NOMO-1 (cell line): ENCODE measurements at regions not wholly inside any gene's neighbourhood (a gene's known extent, or its start where the extent isn't known, plus 50 kb on each side); places are given as distances from the start of the nearest gene placed in this dataset.

ENCODE experiments used
- DNase-seq, 2 experiments: peaks; one replicate each; lab custom pipeline; 2025; ENCODE audit not compliant: unreplicated experiment in 2 of 2; lab: John Stamatoyannopoulos, UW

DNA sequence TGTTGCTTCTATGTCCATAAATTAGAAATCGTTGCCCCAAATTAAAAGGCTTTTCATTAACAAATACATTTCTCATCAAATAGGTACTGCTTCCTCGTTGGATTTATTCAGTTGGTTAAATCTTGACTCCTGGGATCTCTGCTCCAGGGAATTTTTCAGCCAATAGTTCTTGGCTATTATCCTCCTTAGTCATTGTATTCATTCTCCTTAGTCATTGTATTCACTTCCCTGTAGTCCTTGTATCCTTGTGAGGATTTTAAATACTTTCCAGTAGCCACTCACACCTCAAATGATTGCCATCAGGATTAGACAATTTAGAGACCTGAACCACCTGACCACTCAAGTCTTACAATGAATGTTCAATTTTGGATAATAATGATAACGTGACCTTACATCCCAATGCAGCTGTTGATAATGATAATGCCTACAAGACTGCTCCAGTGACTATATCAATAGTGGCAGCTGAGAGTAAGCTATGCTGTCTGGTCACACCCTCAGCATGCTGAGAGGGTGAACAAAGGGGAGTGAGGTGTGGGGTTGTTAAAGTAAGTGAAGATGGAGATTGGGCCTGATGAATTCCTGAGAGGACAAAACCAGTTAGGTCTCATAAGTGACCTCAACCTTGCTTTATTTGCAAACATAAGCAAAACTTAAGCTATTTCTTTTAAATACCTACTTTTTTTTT lies 193.7 kb upstream of the RTL1 start:
- no peak for DNase-seq

- no peak for DNase-seq
These were observed 194.7 kb upstream of the RTL1 start for GRCh38 chr14:101098177-101098576.

GRCh38 chr14:101098641-101099040 lies 195.1 kb upstream of the RTL1 start:
- no peak for DNase-seq

DNA sequence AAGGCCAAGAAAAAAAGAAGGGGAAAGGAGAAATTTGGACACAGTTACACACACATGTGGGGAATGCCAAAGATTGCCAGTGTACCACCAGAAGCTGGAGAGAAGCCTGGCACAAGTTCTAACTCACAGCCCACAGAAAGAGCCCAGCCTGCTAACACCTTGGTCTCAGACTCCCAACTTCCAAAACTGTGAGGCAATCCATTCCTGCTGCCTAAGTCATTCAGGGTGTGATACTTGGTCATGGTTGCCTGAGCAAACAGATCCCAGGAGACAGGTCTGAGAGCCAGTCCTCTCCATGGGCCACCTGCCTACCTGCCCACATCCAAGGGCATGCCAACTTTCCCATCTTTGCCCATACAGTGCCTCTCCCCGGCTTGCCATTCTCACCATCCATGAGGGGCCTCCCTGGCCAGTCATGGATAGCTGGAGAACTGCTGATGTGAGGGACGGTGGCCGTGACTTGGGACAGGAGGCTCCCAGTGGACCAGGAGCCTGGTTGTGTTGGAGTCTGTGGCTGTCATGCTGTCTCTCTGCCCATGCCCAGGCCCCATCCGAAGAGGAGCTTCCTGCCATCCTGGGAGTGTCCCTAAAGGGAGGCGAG lies 198.0 kb upstream of the RTL1 start:
- no peak for DNase-seq

- no peak for DNase-seq
These were observed 199.4 kb upstream of the RTL1 start for GRCh38 chr14:101102875-101103274.

- DNase-seq = no peak
These were observed 199.9 kb upstream of the RTL1 start for GRCh38 chr14:101103321-101103901.

DNA sequence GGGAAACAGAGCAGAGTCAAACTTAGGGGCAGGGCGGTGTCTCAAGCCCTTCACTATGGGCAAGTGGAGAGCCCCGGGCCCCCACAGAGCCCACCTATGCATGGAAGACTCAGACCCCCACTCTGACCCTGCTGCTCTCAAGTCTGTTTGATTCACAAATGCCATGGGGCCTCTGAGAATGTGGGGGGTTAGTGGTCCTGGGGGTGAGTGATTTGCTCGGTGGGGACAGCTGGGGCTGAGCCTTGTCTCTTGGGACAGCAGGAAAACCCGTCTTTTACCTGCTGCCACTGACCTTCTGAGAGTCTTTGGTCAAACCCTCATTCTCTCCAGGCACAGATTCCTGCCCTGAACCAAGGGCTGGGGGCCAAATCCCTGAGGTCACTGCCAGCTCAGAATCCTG lies 201.0 kb upstream of the RTL1 start:
- DNase-seq = no peak

GRCh38 chr14:101105045-101105444 lies 201.5 kb upstream of the RTL1 start:
- DNase-seq = no peak

- DNase-seq = no peak
These were observed 205.2 kb upstream of the RTL1 start for GRCh38 chr14:101108579-101109346.

- DNase-seq = no peak
These were observed 205.8 kb upstream of the RTL1 start for GRCh38 chr14:101109347-101109638.

DNA sequence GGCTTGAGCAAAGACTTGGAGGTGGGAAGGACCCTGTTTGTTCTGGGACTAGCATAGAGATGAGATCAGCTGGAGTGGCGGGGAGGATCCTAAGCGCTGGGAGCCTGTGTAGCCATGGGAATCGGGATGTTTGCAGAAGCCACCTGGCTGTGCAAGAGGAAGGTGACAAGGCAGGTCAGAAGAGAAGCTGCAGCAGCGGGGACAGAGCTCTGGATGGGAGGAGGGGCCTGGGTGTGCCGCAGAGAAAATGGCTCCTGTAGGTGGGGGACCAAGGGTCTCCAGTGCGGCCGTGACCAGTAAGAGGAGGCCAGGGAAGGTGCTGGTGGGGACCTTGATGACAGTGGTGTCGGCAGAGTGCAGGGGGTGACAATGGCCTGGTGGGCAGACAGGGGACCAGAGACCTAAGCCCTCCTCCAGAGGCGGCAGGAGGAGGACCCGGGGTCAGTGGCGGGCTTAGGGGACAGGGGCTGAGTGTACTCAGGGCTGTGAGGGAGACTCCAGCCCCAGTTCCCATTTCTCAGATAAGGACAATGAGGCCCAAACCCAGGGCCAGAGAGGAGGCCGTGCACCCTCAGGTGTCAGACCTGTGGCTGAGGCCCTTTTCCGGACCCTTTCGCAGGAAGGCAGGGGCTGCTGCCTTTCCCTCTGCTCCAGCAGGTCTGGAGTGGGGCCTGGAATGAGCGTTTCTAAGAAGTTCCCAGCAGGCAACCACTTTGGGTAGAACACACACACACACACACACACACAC lies 206.6 kb upstream of the RTL1 start:
- DNase-seq = no peak

DNA sequence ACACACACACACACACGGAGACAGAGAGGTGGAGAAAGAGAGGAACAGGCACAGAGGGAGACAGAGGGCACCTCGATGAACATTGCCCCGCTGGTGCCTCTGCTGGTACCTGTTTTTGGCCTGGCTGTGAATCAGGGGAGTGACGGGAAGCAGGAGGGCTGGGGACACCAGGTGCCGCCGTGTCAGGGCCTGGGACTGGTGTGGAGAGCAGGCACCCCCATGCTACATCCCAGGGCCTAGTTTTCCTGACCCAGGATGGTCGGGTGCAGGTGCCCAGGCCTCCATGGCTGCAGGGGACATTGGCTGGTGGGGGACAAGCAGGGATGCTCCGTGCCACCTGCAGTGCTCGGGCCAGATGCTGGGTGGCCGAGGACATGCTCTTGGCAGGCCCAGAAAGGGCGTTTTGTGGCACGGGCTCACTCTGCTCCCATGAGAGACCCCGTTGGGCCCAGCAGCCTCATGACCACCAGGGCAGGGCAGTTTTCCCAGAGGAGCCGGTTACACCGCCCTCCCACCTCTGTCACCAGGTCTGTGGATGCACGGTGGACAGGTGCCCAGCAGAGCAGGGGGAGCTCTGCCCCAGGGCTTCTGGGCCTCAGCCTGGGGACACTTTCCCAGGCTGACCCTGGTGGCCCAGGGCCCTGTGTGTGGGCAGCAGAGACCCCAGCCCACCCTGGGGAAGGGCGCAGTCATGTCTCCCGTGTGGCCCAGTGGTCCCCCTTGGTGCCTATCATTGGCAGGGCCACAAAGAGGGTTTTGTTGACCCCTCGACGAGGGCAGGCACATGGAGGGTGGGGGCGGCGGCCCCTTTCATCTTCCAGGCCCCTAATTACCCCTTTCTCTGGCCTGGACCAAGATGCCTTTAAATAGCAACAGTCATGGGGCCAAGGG lies 207.5 kb upstream of the RTL1 start:
- no peak for DNase-seq

- no peak for DNase-seq
These were observed 208.2 kb upstream of the RTL1 start for GRCh38 chr14:101111620-101112290.

DNA sequence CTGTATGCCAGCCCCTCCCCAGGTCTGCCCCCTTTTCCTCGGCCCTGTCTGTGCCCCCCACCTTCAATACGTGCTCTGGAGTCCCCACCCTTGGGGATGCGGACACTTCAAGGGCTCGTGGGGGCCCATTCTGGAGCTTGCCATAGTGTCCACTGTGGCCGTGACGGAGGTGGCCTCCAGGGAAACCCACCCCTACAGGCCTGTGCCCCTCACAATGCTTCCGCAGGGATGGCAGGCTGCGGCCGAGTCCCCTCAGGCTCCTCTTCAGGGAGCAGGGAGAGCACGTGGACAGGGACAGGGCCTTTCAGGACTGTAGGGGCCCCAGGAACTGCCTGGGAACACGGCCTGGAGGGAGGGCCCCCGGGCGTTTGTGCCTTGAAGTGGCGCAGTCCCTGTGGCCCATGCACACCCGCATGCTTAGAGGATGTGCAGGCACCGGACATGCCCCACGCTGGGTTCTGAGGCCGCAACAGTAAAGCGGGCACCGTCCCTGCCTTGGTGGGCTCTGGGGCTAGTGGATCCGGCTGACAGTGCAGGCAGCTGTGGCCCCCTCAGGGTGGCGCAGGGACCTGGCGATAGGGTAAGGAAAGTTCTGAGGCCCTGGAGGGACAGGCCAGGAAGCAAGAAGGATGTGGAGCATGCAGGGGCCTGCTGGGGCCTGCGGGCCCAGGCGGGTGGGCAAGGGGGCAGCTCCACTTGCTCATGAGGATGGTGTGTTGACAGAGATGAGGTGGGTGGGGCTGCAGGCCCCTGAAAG lies 209.0 kb upstream of the RTL1 start:
- DNase-seq = no peak

DNA sequence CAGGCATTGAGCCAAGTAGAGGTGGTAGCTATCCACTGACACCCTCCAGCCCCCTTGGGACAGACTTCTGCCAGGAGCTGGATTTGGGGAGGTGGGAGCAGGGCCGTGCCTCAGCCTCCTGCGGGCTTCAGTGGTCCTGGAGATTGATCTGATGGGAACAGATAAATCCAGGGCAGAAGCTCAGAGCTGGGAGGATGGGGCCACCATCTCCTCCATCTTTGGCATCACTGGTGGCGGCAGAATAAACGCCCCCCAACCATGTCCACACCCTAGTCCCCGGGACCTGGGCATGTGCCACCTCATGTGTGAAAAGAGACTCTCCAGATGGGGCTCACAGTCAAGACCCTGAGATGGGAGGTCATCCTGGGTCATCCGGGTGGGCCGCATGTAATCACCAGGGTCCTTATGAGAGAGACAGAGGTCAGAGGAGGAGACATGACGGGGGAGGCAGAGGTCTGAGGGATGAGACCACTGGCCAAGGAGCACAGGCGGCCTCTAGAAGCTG lies 209.6 kb upstream of the RTL1 start:
- DNase-seq = no peak

GRCh38 chr14:101113835-101114725 lies 210.6 kb upstream of the RTL1 start:
- no peak for DNase-seq

DNA sequence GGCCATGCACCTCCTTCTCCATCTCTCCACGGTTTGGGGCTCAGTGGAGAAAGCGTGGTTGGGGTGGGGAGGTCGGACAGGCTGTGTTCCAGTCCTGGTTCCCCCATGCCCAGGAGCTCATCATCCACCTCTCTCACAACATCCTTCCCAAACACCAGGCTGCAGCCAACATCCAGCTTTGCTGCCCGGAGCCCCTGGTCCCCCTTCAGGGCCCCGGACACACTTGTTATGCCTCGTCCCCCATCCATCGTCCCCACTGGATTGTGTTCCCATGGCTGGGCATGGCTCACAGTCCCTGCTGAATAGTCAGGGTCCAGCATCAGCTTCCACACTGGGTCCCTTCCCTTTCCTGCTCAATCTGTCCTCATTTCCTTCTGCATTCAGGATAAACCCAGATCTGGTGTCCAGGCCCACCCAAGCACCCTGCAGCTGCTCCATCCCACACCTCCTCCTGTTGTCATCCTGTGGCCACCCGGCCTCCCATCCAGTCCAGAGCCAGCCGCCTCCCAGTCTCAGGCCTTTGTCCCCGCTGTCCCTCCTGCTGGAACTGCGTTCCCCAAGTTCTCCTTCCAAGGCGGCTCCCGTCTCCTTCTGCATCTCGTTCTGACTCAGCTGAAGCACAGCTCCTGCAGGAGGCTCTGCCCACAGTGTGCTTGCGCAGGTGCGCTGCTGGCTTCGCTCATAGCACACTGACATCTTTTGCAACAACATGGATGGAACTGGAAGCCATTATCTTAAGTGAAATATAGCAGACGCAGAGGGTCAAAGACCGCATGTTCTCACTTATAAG lies 211.4 kb upstream of the RTL1 start:
- DNase-seq = no peak
